ENCODE measurements at regions not wholly inside any gene's neighbourhood (a gene's known extent, or its start where the extent isn't known, plus 50 kb on each side); places are given as distances from the start of the nearest gene placed in this dataset.

- DNase-seq (ENCODE audit: low read depth in 2 of 2), result no peak
Observed at GRCh38 chr6:150712505-150713252, 113.0 kb downstream of the PLEKHG1 start.

GRCh38 chr6:150713487-150713886, 113.8 kb downstream of the PLEKHG1 start:
- no peak for DNase-seq (ENCODE audit: low read depth in 2 of 2)

- no peak for DNase-seq (ENCODE audit: low read depth in 2 of 2)
Observed at GRCh38 chr6:150713931-150714330, 114.2 kb downstream of the PLEKHG1 start.

GRCh38 chr6:150715133-150715532, 115.4 kb downstream of the PLEKHG1 start:
- no peak for DNase-seq (ENCODE audit: low read depth in 2 of 2)

- no peak for DNase-seq (ENCODE audit: low read depth in 2 of 2)
Observed at GRCh38 chr6:150717419-150717818, 117.7 kb downstream of the PLEKHG1 start.

GRCh38 chr6:150719099-150719766, 119.5 kb downstream of the PLEKHG1 start:
- DNase-seq (ENCODE audit: low read depth in 2 of 2), result no peak

GRCh38 chr6:150719831-150720230, 120.1 kb downstream of the PLEKHG1 start:
- no peak for DNase-seq (ENCODE audit: low read depth in 2 of 2)

- no peak for DNase-seq (ENCODE audit: low read depth in 2 of 2)
Observed at GRCh38 chr6:150720774-150721233, 121.1 kb downstream of the PLEKHG1 start.

GRCh38 chr6:150721418-150722266, 122.0 kb downstream of the PLEKHG1 start:
- DNase-seq (ENCODE audit: low read depth in 2 of 2), result no peak

- no peak for DNase-seq (ENCODE audit: low read depth in 2 of 2)
Observed at GRCh38 chr6:150722614-150723344, 123.1 kb downstream of the PLEKHG1 start.

- DNase-seq (ENCODE audit: low read depth in 2 of 2), result no peak
Observed at GRCh38 chr6:150723345-150723658, 123.6 kb downstream of the PLEKHG1 start.

GRCh38 chr6:150723857-150724256, 124.2 kb downstream of the PLEKHG1 start:
- no peak for DNase-seq (ENCODE audit: low read depth in 2 of 2)

- DNase-seq (ENCODE audit: low read depth in 2 of 2), result no peak
Observed at GRCh38 chr6:150725795-150726194, 126.1 kb downstream of the PLEKHG1 start.

- DNase-seq (ENCODE audit: low read depth in 2 of 2), result no peak
Observed at GRCh38 chr6:150729188-150729748, 129.6 kb downstream of the PLEKHG1 start.

- DNase-seq (ENCODE audit: low read depth in 2 of 2), result no peak
Observed at GRCh38 chr6:150730801-150731457, 131.2 kb downstream of the PLEKHG1 start.

GRCh38 chr6:150732765-150733539, 132.6 kb upstream of the MTHFD1L start:
- DNase-seq (ENCODE audit: low read depth in 2 of 2), result no peak

- DNase-seq (ENCODE audit: low read depth in 2 of 2), result no peak
Observed at GRCh38 chr6:150733726-150734125, 131.8 kb upstream of the MTHFD1L start.

- DNase-seq (ENCODE audit: low read depth in 2 of 2), result no peak
Observed at GRCh38 chr6:150734235-150734634, 131.3 kb upstream of the MTHFD1L start.

GRCh38 chr6:150735341-150735851, 130.1 kb upstream of the MTHFD1L start:
- no peak for DNase-seq (ENCODE audit: low read depth in 2 of 2)

- DNase-seq (ENCODE audit: low read depth in 2 of 2), result no peak
Observed at GRCh38 chr6:150738092-150738629, 127.3 kb upstream of the MTHFD1L start.

Data from stimulated activated CD4-positive, alpha-beta T cell treated with anti-CD3 and anti-CD28 coated beads, Interleukin-1b, Interleukin-23, amount 100 ng/mL, for 4 hours (primary cell).